GM12878 (cell line): ENCODE measurements at regions not wholly inside any gene's neighbourhood (a gene's known extent, or its start where the extent isn't known, plus 50 kb on each side); places are given as distances from the start of the nearest gene placed in this dataset.

Source experiments
- ATAC-seq: fragments of 200-7000 bp; cut with Tn5 transposase; 3 replicates; pipeline ENCODE4 v1.9.1; 2020; ENCODE audit warnings: mild to moderate bottlenecking, moderate library complexity
- BruUV-seq: library from RNA; stranded (reverse); fragments of 400-500 nt; replicated peaks from 2 replicates; lab custom pipeline; 2021; lab: Mats Ljungman, UMichigan
- CTCF ChIA-PET: fragments of 300-600 bp; sonication (Branson Sonifier 250); formaldehyde crosslinking; extraction: SDS; loops from one replicate; lab custom pipeline; 2021; ENCODE audit warnings: inconsistent platforms; lab: Yijun Ruan, JAX
- POLR2A ChIA-PET: fragments of 350-600 bp; formaldehyde crosslinking; extraction: SDS; loops from one replicate; lab custom pipeline; 2021; ENCODE audit warnings: inconsistent platforms; lab: Charles Lee
- RAD21 ChIA-PET: fragments of 300-600 bp; sonication (Branson Sonifier 250); formaldehyde crosslinking; loops from one replicate; lab custom pipeline; 2023; ENCODE audit warnings: antibody characterized with exemption; ENCODE audit not compliant: unreplicated experiment; lab: Charles Lee
- SMC1A ChIA-PET: fragments of 300-600 bp; sonication (Branson Sonifier 250); formaldehyde crosslinking; loops from one replicate; lab custom pipeline; 2023; ENCODE audit not compliant: unreplicated experiment, uncharacterized antibody; lab: Charles Lee
- DNase-seq: peaks from one replicate; pipeline ENCODE4 v3.0.0-alpha.2; 2011; ENCODE audit warnings: low read depth, low spot score
- FAIRE-seq: peaks from 3 replicates; lab custom pipeline; 2011; peaks lifted over from hg19 to GRCh38; lab: Jason Lieb, UNC
- H2AFZ ChIP-seq: 2 replicates; pipeline ENCODE4 v1.6.0; 2011; ENCODE audit warnings: low read depth, low read length, control low read depth; ENCODE audit not compliant: control insufficient read depth
- H3K27ac ChIP-seq: 2 replicates; pipeline ENCODE4 v1.5.1; 2011; ENCODE audit warnings: control low read depth; ENCODE audit not compliant: control insufficient read depth, insufficient read depth
- H3K27me3 ChIP-seq, 2 experiments: replicated peaks in 1 of 2; 2 replicates each; pipeline versions ENCODE4 v1.6.0 to v1.6.1; 2011; ENCODE audit warnings: low read length in 1 of 2; ENCODE audit not compliant: control insufficient read depth in 2 of 2, insufficient read depth in 2 of 2
- H3K36me3 ChIP-seq, 2 experiments: 2 replicates each; pipeline ENCODE4 v1.5.1; 2011; ENCODE audit warnings: low read length in 1 of 2; ENCODE audit not compliant: control insufficient read depth in 2 of 2, insufficient read depth in 2 of 2
- H3K4me1 ChIP-seq: 2 replicates; pipeline ENCODE4 v1.6.1; 2011; ENCODE audit warnings: mild to moderate bottlenecking, low read length, moderate library complexity, mixed read lengths; ENCODE audit not compliant: control insufficient read depth, insufficient read depth
- H3K4me2 ChIP-seq: 2 replicates; pipeline ENCODE4 v1.6.0; 2011; ENCODE audit warnings: control low read depth; ENCODE audit not compliant: control insufficient read depth, insufficient read depth
- H3K4me3 ChIP-seq: fragments of 200-600 bp; sonication (generic); 2 replicates; pipeline ENCODE4 v1.5.1; 2016
- H3K79me2 ChIP-seq: 2 replicates; pipeline ENCODE4 v1.6.0; 2011; ENCODE audit warnings: low read length; ENCODE audit not compliant: control insufficient read depth, insufficient read depth
- H3K9ac ChIP-seq: 2 replicates; pipeline ENCODE4 v1.8.0; 2011; ENCODE audit warnings: low read length, control low read depth, mixed read lengths; ENCODE audit not compliant: control insufficient read depth, insufficient read depth
- H3K9me3 ChIP-seq: replicated peaks from 3 replicates; pipeline ENCODE4 v1.5.1; 2011; ENCODE audit warnings: mild to moderate bottlenecking, low read length; ENCODE audit not compliant: control insufficient read depth, insufficient read depth
- H4K20me1 ChIP-seq: 2 replicates; pipeline ENCODE4 v1.6.0; 2011; ENCODE audit not compliant: control insufficient read depth, insufficient read depth
- ATF7 ChIP-seq: fragments of 450-650 bp; IDR thresholded peaks from 2 replicates; pipeline ENCODE4 v1.6.1; 2016; ENCODE audit warnings: low read depth, mild to moderate bottlenecking
- CEBPB ChIP-seq, 2 experiments: fragments of 150-350 bp in 1 of 2; IDR thresholded peaks; 2 replicates each; pipeline ENCODE4 v1.6.1; 2012 to 2014; ENCODE audit warnings: low read depth in 2 of 2, low read length in 2 of 2, borderline replicate concordance in 1 of 2, inconsistent platforms in 1 of 2
- ESRRA ChIP-seq: IDR thresholded peaks from 2 replicates; pipeline ENCODE4 v1.6.1; 2012; ENCODE audit warnings: mild to moderate bottlenecking, low read length, improper control_type of control experiment
- GATAD2B ChIP-seq: fragments of 450-650 bp; conservative IDR thresholded peaks from 2 replicates; pipeline ENCODE4 v1.6.1; 2017; ENCODE audit warnings: low read depth, mild to moderate bottlenecking, moderate library complexity
- HDGF ChIP-seq: fragments of 450-650 bp; IDR thresholded peaks from 2 replicates; pipeline ENCODE4 v1.6.1; 2016; ENCODE audit warnings: antibody characterized with exemption
- JUND ChIP-seq: IDR thresholded peaks from 2 replicates; pipeline ENCODE4 v1.6.1; 2012; ENCODE audit warnings: low read depth, mild to moderate bottlenecking, low read length, improper control_type of control experiment, moderate library complexity
- KDM1A ChIP-seq: fragments of 200-600 bp; sonication (generic); IDR thresholded peaks from 2 replicates; pipeline ENCODE4 v1.6.1; 2016; ENCODE audit warnings: borderline replicate concordance
- MEF2A ChIP-seq: IDR thresholded peaks from 2 replicates; pipeline ENCODE4 v1.6.1; 2011; ENCODE audit warnings: low read depth, mild to moderate bottlenecking, low read length, moderate library complexity; ENCODE audit not compliant: insufficient read depth
- MYB ChIP-seq: fragments of 150-350 bp; IDR thresholded peaks from 2 replicates; pipeline ENCODE4 v1.6.1; 2014; ENCODE audit warnings: mild to moderate bottlenecking, low read depth, low read length, borderline replicate concordance
- NR2C2 ChIP-seq: IDR thresholded peaks from 2 replicates; pipeline ENCODE4 v1.6.1; 2011; ENCODE audit warnings: borderline replicate concordance, low read depth; ENCODE audit not compliant: control insufficient read depth, insufficient read length
- PAX5 ChIP-seq: IDR thresholded peaks from 2 replicates; pipeline ENCODE4 v1.6.1; 2011; ENCODE audit warnings: low read depth, low read length, borderline replicate concordance
- POLR2A ChIP-seq: IDR thresholded peaks from 2 replicates; pipeline ENCODE4 v1.6.1; 2011; ENCODE audit warnings: low read depth, mild to moderate bottlenecking, low read length
- REST ChIP-seq: IDR thresholded peaks from 2 replicates; pipeline ENCODE4 v1.6.1; 2012; ENCODE audit warnings: mild to moderate bottlenecking, low read depth, low read length
- SIX5 ChIP-seq: IDR thresholded peaks from 2 replicates; pipeline ENCODE4 v1.6.1; 2011; ENCODE audit warnings: mild to moderate bottlenecking, low read depth, low read length, moderate library complexity; ENCODE audit not compliant: severe bottlenecking
- SMC3 ChIP-seq: IDR thresholded peaks from 2 replicates; pipeline ENCODE4 v1.6.1; 2011; ENCODE audit warnings: low read length, improper control_type of control experiment, borderline replicate concordance
- SUZ12 ChIP-seq: fragments of 200-600 bp; sonication (generic); IDR thresholded peaks from one replicate; pipeline ENCODE4 v1.6.1; 2018; ENCODE audit warnings: antibody characterized with exemption, mild to moderate bottlenecking; ENCODE audit not compliant: unreplicated experiment
- TCF7 ChIP-seq: IDR thresholded peaks from 2 replicates; pipeline ENCODE4 v1.6.1; 2014; ENCODE audit warnings: antibody characterized with exemption, borderline replicate concordance
- WGBS: methylation state at CpG from one replicate; pipeline ENCODE4 v1.1.6; 2016; ENCODE audit warnings: low lambda C conversion rate; ENCODE audit not compliant: insufficient replicate concordance, insufficient coverage; ENCODE audit errors: missing lambda C conversion rate; 5-methylcytosine and 5-hydroxymethylcytosine counted together
- in situ Hi-C: fragments of 300-500 bp; cut with MboI; formaldehyde crosslinking; loops from 9 replicates; pipeline ENCODE4 v1.14.3; 2018; ENCODE audit warnings: mixed read lengths
- intact Hi-C: fragments of 100-400 bp; cut with micrococcal nuclease; formaldehyde crosslinking; loops from one replicate; pipeline ENCODE4 v1.14.2; 2022; ENCODE audit not compliant: unreplicated experiment

GRCh38 chr4:29704059-29704458 is 1016.1 kb upstream of the PCDH7 start:
- Histone ChIP-seq H3K27ac (no peak overlapping the region), H3K9ac (no peak overlapping the region), H4K20me1 (no peaks in the 10 kb centered on the region), H3K4me2 (no peak overlapping the region), H3K4me1 (no peaks in the 10 kb centered on the region), H3K4me3 (no peak overlapping the region), H3K27me3 (no peaks in the 10 kb centered on the region), H2AFZ (no peak overlapping the region), H3K36me3 (no peaks in the 10 kb centered on the region), H3K9me3 (no peaks in the 10 kb centered on the region), H3K79me2 (no peaks in the 10 kb centered on the region)
- ChIA-PET RAD21 (no interaction called here), POLR2A (no interaction called here), SMC1A (no interaction called here), CTCF (no interaction called here)
- ATAC-seq = no peak
- FAIRE-seq = no peak
- 32% methylated on average over 2 of the region's 2 CpGs for WGBS
- no peak for TF ChIP-seq GATAD2B
- TF ChIP-seq REST = no peak
- TF ChIP-seq SMC3 = no peak
- no peak for TF ChIP-seq PAX5
- TF ChIP-seq MEF2A = no peak
- TF ChIP-seq SIX5 = no peak
- TF ChIP-seq SUZ12 = no peak
- no peak for TF ChIP-seq CEBPB (IDR thresholded peaks at IDR 0.05; ENCODE audit: borderline replicate concordance in 1 of 2, low read depth in 2 of 2, low read length in 2 of 2)
- no peak for TF ChIP-seq HDGF
- no peak for TF ChIP-seq KDM1A
- TF ChIP-seq JUND = no peak
- no peak for TF ChIP-seq POLR2A
- no peak for TF ChIP-seq NR2C2
- TF ChIP-seq ATF7 = no peak
- no peak for TF ChIP-seq ESRRA
- no peak for TF ChIP-seq TCF7
- TF ChIP-seq MYB = no peak
- intact Hi-C loops (no loop called here), in situ Hi-C loops (no loop called here)
- no peak for DNase-seq
- BruUV-seq = no TSS peak
